ENCODE measurements at regions not wholly inside any gene's neighbourhood (a gene's known extent, or its start where the extent isn't known, plus 50 kb on each side); places are given as distances from the start of the nearest gene placed in this dataset.

- H3K9me3 Mint-ChIP-seq (ENCODE audit: low read depth, unreplicated experiment), result no peaks in the 10 kb centered on the region
- H3K4me1 Mint-ChIP-seq (ENCODE audit: low read depth, unreplicated experiment), result peaks cover 14% of the 10 kb centered on the region
- no peak overlapping the region for H3K4me3 Mint-ChIP-seq (ENCODE audit: low read depth, unreplicated experiment)
- no peaks in the 10 kb centered on the region for H3K36me3 Mint-ChIP-seq (ENCODE audit: insufficient read depth, unreplicated experiment)
- H3K27ac Mint-ChIP-seq (ENCODE audit: unreplicated experiment), result no peak overlapping the region
- H3K27me3 Mint-ChIP-seq (ENCODE audit: unreplicated experiment), result no peaks in the 10 kb centered on the region
- CTCF ChIA-PET, result no interaction called here
- TF ChIP-seq, protein P1, sequence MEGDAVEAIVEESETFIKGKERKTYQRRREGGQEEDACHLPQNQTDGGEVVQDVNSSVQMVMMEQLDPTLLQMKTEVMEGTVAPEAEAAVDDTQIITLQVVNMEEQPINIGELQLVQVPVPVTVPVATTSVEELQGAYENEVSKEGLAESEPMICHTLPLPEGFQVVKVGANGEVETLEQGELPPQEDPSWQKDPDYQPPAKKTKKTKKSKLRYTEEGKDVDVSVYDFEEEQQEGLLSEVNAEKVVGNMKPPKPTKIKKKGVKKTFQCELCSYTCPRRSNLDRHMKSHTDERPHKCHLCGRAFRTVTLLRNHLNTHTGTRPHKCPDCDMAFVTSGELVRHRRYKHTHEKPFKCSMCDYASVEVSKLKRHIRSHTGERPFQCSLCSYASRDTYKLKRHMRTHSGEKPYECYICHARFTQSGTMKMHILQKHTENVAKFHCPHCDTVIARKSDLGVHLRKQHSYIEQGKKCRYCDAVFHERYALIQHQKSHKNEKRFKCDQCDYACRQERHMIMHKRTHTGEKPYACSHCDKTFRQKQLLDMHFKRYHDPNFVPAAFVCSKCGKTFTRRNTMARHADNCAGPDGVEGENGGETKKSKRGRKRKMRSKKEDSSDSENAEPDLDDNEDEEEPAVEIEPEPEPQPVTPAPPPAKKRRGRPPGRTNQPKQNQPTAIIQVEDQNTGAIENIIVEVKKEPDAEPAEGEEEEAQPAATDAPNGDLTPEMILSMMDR (IDR thresholded peaks at IDR 0.05; ENCODE audit: unreplicated experiment), result no peak
- intact Hi-C loops (cut with micrococcal nuclease; ENCODE audit: unreplicated experiment), result no loop called here
- no TSS peak for BruUV-seq (replicated peaks)
- no peak for DNase-seq
Measured at GRCh38 chr2:144237108-144237507, 282.8 kb downstream of the ZEB2 start.

DNA sequence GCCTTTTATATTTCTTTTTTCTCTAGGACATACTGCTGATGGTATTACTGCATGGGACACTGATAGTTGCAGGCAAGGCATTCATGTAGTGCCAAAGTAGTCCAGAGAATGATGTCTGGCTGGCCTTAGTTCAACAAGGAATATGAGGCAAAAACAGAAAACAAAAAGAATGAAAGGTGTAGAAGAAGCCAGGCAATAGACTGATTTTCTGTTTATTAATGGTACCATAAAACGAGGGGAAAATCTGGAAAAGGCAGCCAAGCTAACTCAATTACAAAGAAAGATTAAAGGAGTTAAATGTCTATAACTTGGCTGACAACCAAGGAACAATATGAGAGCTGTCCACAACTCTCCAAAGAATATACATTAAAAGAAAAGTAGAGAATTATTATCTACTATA, 284.9 kb downstream of the ZEB2 start:
- Mint-ChIP-seq H3K36me3 (ENCODE audit: insufficient read depth, unreplicated experiment) (no peaks in the 10 kb centered on the region), H3K27ac (ENCODE audit: unreplicated experiment) (no peak overlapping the region), H3K4me3 (ENCODE audit: low read depth, unreplicated experiment) (no peak overlapping the region), H3K27me3 (ENCODE audit: unreplicated experiment) (no peaks in the 10 kb centered on the region), H3K4me1 (ENCODE audit: low read depth, unreplicated experiment) (peaks cover 6% of the 10 kb centered on the region), H3K9me3 (ENCODE audit: low read depth, unreplicated experiment) (no peaks in the 10 kb centered on the region)
- TF ChIP-seq, protein P1 (IDR thresholded peaks at IDR 0.05; ENCODE audit: unreplicated experiment), result no peak
- BruUV-seq (replicated peaks), result no TSS peak
- intact Hi-C loops (cut with micrococcal nuclease; ENCODE audit: unreplicated experiment), result no loop called here
- CTCF ChIA-PET, result no interaction called here
- no peak for DNase-seq

- no TSS peak for BruUV-seq (replicated peaks)
- Mint-ChIP-seq H3K27me3 (ENCODE audit: unreplicated experiment) (no peaks in the 10 kb centered on the region), H3K36me3 (ENCODE audit: insufficient read depth, unreplicated experiment) (no peaks in the 10 kb centered on the region), H3K4me1 (ENCODE audit: low read depth, unreplicated experiment) (peaks cover 6% of the 10 kb centered on the region), H3K27ac (ENCODE audit: unreplicated experiment) (no peak overlapping the region), H3K9me3 (ENCODE audit: low read depth, unreplicated experiment) (no peaks in the 10 kb centered on the region), H3K4me3 (ENCODE audit: low read depth, unreplicated experiment) (no peak overlapping the region)
- intact Hi-C loops (cut with micrococcal nuclease; ENCODE audit: unreplicated experiment), result no loop called here
- CTCF ChIA-PET, result no interaction called here
- DNase-seq, result no peak
- TF ChIP-seq, protein P1 (IDR thresholded peaks at IDR 0.05; ENCODE audit: unreplicated experiment), result no peak
Measured at GRCh38 chr2:144234542-144234871, 285.4 kb downstream of the ZEB2 start.

DNA sequence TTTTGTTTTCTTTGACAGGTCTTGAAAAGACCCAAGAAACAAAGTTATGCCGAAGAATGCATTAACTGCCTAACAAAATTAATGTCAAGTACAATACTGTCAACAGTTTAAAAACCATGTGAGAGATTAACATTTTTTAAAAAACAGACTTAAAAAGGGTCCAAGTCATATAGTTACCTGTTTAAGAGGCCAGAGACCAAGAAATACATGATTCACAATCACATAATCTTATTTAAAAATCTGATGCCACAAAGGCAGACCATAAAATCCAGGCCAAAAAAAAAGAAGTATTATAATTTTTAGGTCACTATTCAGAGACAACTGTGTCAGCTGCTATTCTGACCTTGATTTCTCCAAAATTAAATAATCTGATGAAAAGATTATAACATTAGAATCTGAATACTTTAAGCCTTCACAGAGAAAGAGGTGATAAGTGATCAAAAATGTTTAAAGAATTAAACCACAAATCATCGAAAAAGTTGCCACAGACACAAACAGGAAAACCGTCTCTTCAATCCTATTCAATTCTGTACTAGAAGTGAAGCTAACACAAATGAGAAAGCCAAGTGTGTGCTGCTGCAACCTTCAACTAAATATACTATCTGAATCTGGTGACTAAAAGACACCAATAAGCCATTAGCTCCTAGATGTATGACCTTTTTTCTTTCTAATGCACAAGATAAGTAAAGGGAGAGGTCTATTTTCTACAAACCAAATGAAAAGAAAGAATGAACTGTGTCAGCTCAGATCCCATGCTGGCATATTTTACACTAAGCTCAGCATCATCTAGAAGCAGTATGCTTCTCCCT, 286.0 kb downstream of the ZEB2 start:
- intact Hi-C loops (cut with micrococcal nuclease; ENCODE audit: unreplicated experiment), result no loop called here
- TF ChIP-seq, protein P1 (IDR thresholded peaks at IDR 0.05; ENCODE audit: unreplicated experiment), result no peak
- Mint-ChIP-seq H3K27ac (ENCODE audit: unreplicated experiment) (no peak overlapping the region), H3K4me1 (ENCODE audit: low read depth, unreplicated experiment) (peaks cover 6% of the 10 kb centered on the region), H3K27me3 (ENCODE audit: unreplicated experiment) (no peaks in the 10 kb centered on the region), H3K9me3 (ENCODE audit: low read depth, unreplicated experiment) (no peaks in the 10 kb centered on the region), H3K36me3 (ENCODE audit: insufficient read depth, unreplicated experiment) (no peaks in the 10 kb centered on the region), H3K4me3 (ENCODE audit: low read depth, unreplicated experiment) (no peak overlapping the region)
- BruUV-seq (replicated peaks), result no TSS peak
- DNase-seq, result no peak
- CTCF ChIA-PET, result interaction anchor here (0.5 kb wide), 1 partner anchor 1219 kb away, joined by 4 read pairs; no protein-coding TSS in a partner anchor
